HG03575 (cell line): ENCODE measurements at regions not wholly inside any gene's neighbourhood (a gene's known extent, or its start where the extent isn't known, plus 50 kb on each side); places are given as distances from the start of the nearest gene placed in this dataset.
"Not testable (repeated sequence)": the region's sequence is repeated elsewhere in the genome, so short reads cannot be mapped to it uniquely, and the experiment has no call there.

Source experiments
- ATAC-seq: cut with Tn5 transposase; IDR thresholded peaks from one replicate; pipeline ENCODE4 v1.9.1; 2021; ENCODE audit not compliant: unreplicated experiment, insufficient number of reproducible peaks, low FRiP score; ENCODE audit errors: extremely low read depth

GRCh38 chr10:64037071-64037661 lies 516.0 kb downstream of the REEP3 start:
- no peak for ATAC-seq

GRCh38 chr10:64038107-64038506 lies 516.9 kb downstream of the REEP3 start:
- no peak for ATAC-seq

GRCh38 chr10:64039198-64039597 lies 518.0 kb downstream of the REEP3 start:
- no peak for ATAC-seq

- ATAC-seq, result peak; percentile 13
Observed at GRCh38 chr10:64040781-64041180, 519.6 kb downstream of the REEP3 start.

GRCh38 chr10:64041185-64041988 lies 520.2 kb downstream of the REEP3 start:
- peak; percentile 91 for ATAC-seq

GRCh38 chr10:64041989-64042490 lies 520.8 kb downstream of the REEP3 start:
- no peak for ATAC-seq

- no peak for ATAC-seq
Observed at GRCh38 chr10:64044098-64044497, 522.9 kb downstream of the REEP3 start.

GRCh38 chr10:64044957-64045632 lies 523.9 kb downstream of the REEP3 start:
- not testable (repeated sequence) for ATAC-seq

GRCh38 chr10:64054392-64054791 lies 533.2 kb downstream of the REEP3 start:
- ATAC-seq, result no peak

- no peak for ATAC-seq
Observed at GRCh38 chr10:64059884-64060283, 538.7 kb downstream of the REEP3 start.

- no peak for ATAC-seq
Observed at GRCh38 chr10:64060389-64060788, 539.2 kb downstream of the REEP3 start.

- no peak for ATAC-seq
Observed at GRCh38 chr10:64062793-64063192, 541.6 kb downstream of the REEP3 start.

GRCh38 chr10:64067009-64067606 lies 545.9 kb downstream of the REEP3 start:
- ATAC-seq, result no peak

GRCh38 chr10:64067859-64068258 lies 546.7 kb downstream of the REEP3 start:
- no peak for ATAC-seq

GRCh38 chr10:64070241-64070640 lies 549.0 kb downstream of the REEP3 start:
- no peak for ATAC-seq

- ATAC-seq, result no peak
Observed at GRCh38 chr10:64071218-64071617, 550.0 kb downstream of the REEP3 start.

- ATAC-seq, result no peak
Observed at GRCh38 chr10:64075604-64076003, 554.4 kb downstream of the REEP3 start.

GRCh38 chr10:64076322-64076940 lies 555.2 kb downstream of the REEP3 start:
- ATAC-seq, result no peak

- ATAC-seq, result no peak
Observed at GRCh38 chr10:64079341-64079740, 558.1 kb downstream of the REEP3 start.
